ENCODE measurements at regions not wholly inside any gene's neighbourhood (a gene's known extent, or its start where the extent isn't known, plus 50 kb on each side); places are given as distances from the start of the nearest gene placed in this dataset.
"Not testable (repeated sequence)": the region's sequence is repeated elsewhere in the genome, so short reads cannot be mapped to it uniquely, and the experiment has no call there.

DNA sequence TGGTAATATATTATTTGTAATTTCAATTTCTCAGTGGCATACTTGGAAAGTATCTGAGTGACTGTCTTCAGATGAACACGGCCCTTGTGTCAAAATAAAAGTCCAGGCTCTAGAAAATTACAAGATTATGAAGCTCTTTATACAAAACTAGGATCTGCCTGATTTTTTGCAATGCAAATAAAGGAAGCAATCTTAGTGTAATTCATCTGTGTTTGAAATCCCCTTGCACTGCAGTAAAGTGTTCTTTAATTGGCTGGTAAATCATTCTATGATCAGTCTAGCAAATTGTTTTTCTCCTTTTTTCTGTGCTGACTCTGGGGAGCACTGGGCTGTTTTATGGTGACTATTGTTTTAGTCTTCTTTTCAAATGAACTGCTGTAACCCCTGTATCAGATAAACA is 1039.0 kb downstream of the SOCS6 start:
- DNase-seq = no peak

DNA sequence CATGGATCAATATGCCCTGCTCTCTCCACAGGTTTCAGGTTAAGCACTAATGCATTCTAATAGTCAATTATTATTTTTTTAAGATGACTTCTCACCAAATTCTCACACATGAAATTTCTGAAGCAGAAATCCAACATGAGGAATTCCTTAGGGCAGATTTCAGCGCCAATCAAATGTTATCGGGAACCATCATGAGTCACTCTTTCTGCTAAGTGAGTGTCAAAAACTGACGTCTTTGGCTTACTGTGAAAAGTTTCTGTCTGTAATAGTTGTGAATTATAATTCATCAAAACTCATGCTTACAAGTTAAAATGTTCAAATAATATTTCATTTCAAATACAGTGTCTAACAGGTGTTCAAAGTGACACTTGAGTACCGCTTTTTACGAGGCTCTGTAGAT is 1038.6 kb downstream of the SOCS6 start:
- DNase-seq = no peak

DNA sequence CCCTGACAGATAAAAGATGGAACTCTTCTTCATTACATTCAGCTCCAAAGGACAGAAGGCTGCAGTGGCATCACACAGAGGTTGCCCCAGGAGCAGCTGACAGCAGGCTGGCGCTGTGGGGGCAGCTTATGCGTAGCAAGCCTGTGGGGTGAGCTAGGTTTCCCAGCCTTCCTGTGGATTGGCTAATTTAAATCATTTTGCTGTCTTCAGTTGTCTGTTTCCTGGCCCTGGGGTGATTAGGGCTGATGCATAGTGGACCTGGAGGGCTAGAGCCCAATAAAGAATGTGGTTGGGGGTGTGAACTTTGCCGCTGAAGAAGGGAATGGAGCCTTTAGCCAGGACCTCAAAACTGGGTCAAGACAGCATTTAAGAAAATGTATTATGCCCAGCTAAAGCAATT is 1038.0 kb downstream of the SOCS6 start:
- no peak for DNase-seq

DNA sequence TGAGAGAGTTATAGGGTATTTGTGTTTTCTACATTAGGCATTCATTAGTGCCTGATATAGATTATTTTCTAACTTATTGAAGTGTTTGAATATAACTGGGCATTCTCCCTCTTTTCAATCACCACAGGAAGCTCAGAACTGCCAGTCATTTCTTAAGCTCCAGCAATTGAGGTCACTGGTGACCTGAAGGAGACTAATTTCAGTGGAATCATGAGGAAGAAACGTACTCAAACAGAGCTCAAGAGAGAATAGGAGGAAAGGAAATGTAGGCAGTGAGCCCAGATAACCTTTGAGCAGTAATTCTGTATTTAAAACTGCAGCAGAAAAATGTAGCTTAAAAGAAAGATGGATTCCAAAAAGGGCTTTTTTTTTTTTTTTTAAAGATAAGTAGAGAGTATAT is 1035.5 kb downstream of the SOCS6 start:
- DNase-seq = no peak

DNA sequence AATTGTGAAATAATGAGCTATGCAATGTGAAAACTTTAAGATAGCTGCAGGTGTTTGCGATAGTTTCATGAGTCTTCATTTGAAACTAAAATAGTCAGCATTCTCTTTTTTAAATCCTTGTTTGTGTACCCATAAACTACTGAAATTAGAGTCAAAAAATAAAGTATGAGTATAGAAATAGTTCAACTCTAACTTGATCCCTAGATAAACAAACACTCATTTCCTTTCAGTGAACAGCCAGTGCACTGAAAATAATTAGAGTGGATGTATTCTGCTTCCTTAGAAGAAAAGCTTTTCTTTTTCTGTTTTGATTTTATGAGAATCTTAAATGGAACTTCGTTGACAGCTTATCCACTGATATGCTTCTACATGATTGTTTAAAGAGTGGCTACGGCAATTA is 1033.4 kb downstream of the SOCS6 start:
- DNase-seq = no peak

DNA sequence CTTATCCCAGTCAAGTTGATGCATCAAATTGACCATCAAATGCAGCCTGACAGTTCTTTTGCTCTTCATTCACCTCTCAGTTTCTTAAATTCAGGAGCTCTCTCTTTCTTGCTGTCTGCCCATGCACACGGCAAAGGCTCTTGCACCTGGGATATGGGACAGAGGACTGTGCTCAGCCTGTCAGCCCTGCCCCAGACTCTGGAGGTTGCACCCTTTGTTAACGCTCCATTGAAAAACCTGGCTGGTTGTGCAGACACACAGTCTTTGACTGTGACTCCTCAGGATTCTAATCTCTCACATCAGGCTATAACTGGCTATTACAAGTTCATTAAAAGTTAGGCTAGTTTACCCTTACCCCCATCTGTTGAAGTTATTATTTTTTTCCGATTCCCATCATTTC is 1032.5 kb downstream of the SOCS6 start:
- no peak for DNase-seq

DNA sequence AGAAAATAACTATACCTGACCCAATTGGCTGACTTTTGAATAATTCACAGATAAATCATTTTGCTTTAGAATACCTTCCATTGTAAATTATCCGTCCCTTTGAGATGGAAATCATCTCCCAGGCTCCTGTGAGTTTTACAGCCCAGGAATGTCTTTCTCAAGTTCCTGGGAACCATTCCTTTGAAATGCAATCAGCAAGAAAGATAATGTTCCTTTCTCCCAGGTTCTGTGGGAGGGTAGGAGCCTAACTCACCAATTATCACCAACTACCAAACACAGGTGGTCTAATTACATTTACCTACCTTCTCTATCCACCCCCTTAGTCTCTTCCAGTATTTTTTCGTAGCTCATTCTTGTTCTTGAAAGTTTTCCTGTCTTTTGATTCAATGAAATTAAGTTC is 1016.0 kb downstream of the SOCS6 start:
- no peak for DNase-seq

DNA sequence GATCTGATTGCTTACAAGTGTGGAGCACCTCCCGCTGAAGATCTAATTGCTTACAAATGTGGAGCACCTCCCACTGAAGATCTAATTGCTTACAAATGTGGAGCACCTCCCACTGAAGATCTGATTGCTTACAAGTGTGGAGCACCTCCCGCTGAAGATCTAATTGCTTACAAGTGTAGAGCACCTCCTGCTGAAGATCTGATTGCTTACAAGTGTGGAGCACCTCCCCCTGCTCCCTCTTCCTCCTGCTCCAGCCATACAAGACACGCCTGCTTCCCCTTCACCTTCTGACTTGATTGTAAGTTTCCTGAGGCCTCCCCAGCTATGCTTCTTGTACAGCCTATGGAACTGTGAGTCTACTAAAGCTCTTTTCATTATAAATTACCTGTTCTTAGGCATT is 1014.9 kb downstream of the SOCS6 start:
- DNase-seq = not testable (repeated sequence)

DNA sequence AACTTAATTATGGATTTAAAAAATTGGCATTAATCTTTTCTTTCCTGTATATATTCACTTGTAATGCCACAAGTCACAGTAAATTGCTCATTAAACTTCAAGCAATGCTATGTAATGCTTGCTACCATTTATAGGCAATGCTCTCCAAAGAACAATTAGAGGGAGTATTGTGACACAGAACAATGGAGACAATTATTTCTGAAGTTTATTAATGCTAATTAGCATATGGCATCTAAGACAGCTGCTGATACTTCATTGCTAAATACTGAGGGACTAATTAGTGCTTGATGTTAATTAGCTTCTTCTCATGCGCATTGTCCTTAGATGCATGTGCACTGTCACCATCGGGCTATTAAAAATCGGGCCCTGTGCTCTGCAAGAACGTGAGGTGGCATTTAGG is 1012.8 kb downstream of the SOCS6 start:
- no peak for DNase-seq

DNA sequence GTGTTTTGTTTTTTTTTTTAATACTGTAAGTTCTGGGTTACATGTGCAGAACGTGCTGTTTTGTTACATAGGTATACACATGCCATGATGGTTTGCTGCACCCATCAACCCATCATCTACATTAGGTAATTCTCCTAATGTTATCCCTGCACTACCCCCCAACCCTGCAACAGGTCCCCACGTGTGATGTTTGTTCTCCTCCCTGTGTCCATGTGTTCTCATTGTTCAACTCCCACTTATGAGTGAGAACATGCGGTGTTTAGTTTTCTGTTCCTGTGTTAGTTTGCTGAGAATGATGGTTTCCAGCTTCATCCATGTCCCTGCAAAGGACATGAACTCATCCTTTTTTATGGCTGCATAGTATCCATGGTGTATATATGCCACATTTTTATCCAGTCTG is 1005.4 kb downstream of the SOCS6 start:
- not testable (repeated sequence) for DNase-seq

DNA sequence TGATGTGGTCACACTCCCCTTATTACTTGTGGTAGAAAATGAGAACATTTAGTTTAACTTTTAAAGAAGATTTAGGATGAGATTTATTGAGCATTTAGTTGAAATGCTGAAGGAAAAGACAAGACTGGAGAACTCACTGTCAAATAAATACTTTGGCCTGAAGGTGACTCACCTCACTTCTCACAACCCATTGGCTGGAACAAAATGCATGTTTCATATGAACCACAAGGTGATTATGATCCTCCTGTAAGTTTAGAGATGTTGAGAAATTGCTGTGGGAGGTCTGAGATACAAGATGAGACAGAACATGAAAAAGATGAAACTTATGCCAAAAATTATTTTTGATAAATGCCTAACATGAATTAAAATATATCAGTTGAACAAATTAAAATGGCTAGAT is 1004.5 kb downstream of the SOCS6 start:
- DNase-seq = no peak

DNA sequence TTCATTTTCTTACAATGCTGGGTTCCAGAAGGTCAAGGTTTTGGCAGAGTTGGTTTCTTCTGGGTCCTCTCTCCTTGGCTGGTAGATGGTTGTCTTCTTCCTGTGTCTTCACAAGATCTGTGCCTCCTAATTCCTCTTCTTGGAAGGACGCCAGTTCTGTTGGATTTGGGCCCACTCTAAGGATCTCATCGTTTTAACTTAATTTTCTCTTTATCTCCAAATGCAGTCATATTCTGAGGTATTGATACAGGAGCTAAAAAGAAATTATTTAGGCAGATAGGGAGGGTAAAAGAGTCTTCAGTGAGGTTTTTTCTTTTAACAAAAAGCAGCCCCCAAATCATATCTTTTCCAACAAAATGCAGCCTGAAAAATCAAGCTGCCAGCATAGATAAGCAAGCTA is 998.4 kb downstream of the SOCS6 start:
- DNase-seq = no peak

DNA sequence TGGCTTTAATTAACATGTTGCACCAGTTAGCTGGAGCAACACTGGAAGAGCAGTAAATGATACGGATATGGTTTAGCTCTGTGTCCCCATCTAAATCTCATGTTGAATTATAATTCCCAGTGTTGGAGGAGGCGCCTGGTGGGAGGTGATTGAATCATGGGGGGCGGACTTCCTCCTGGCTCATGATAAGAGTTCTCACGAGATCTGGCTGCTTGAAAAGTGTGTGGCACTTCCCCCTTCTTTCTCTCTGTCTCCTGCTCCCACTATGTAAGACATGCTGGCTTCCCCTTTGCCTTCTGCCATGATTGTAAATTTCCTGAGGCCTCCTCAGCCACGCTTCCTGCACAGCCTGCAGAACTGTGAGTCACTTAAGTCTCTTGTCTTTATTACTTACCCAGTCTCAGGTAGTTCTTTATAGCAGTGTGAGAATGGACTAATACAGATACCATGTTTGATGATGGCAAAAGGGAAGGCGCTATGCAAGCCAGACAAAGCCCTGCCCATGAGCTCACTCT is 963.6 kb downstream of the SOCS6 start:
- DNase-seq = no peak

DNA sequence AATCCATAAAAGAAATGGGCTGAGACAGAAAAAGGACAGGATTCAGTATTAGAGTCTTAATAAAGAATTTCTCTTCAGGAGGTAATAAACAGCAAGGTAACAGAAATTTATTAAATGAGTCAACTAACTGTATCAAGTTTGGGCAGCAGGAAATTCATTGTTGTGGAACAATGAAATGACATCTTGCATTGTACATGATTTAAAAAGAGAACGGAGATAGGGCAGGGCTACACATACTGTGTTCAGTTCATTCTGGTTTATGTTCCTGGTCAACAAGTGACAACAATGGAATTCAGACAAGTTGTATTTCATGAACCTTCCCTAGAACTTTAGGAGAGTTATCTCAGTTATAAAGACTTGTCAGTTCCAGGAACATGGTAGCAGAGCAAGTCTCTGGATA is 961.3 kb downstream of the SOCS6 start:
- DNase-seq = no peak

DNA sequence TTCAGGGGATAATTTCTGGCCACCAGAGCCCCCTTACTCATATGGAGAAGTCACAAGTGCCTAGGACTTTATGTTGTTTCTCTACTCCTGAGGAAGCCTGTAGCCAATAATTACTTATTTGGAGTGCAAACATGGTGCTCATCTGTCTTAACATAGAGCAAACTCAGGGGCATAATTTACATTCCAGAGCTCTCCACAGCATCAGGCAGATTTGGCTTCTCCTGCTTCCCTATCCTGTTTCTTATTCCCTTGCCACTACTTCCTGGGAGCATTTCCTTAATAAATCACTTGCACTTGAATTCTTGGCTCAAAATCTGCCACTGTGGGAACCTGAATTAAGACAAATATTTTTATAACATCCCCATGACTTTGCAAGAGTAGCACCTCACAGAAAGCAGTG is 960.9 kb downstream of the SOCS6 start:
- no peak for DNase-seq

DNA sequence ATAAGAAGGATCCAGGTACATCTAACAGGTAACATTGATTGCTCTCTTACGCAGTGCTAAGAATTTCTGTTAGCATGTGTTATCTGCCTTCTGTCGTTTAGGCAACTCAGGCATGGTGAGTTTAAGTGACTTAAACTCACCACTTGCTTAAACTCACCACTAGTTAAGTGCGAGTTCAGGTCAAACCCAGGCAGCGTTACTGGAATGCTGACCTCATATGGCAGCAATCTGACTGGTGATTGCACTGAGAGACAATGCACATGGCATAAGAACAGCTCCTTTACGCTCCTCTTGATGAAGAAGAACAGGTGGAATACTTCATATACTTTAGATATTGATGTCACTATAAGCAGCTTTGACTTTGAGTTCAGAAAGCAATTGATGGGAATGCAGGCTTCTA is 954.1 kb downstream of the SOCS6 start:
- no peak for DNase-seq

DNA sequence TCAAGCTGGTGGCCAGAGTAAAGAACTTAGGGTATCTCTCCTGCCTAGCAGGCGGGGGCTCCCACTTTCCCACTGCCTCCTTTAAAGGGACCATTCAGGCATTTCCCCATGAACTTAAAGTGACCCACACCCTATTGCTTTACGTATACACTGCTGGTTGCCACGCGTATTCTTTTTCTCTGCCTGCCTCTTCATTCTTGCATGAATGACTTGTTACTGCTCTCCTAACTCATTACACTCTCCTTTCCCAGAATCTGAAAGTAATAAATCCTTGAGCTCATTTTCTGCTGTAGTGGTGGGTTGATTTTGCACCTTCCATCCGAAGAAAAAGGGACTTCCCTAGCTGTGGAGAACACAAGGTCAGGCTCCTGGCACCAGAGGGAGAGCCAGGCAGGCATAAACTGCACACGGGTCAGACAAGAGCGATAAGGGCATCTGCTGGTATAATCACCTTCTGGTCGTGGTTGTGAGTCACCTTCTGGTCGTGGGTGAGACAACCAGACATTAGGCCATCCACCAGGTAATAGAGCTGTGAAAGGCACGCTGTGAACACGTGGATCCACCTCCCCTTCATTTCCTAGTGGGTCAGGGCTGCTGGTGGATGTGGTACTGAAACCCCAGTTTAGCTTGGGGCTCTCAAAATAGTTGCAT is 950.3 kb downstream of the SOCS6 start:
- no peak for DNase-seq

DNA sequence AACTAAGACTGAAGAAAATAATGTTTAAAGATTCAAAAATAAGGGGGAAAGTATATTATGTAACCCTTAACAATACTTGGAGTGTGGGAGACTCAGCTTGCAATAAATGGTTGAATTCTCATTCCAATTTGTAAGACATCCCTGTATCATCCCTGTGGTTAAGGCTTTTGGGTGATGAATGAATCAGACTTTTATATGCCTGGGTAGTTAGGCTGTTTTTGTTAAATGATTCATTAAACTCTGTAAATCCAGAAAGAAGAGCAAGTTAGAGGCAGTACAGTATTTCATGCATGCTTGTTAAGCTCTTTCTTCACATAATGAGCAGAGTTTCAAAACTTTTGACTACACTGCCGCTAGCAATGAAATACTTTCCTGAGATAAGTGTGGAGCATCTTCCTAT is 948.8 kb downstream of the SOCS6 start:
- no peak for DNase-seq

DNA sequence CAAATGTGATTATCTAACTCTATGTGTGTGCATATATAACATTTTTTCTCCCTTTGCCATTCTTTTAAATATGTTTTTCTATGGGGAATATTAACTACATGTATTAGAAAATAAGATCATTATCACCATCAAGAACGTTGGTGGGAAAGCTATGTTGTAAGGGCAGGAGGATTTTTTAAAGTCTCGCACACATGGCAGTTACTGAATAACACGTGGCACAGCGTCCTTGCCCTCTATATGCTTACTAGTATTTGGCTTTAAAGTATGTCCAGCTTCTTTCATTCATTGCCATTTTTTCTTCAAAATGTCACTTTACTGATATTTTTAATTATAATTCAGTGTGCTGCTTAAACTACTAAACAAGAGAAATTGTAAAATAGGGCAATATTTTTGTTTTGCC is 944.3 kb downstream of the SOCS6 start:
- DNase-seq = no peak

DNA sequence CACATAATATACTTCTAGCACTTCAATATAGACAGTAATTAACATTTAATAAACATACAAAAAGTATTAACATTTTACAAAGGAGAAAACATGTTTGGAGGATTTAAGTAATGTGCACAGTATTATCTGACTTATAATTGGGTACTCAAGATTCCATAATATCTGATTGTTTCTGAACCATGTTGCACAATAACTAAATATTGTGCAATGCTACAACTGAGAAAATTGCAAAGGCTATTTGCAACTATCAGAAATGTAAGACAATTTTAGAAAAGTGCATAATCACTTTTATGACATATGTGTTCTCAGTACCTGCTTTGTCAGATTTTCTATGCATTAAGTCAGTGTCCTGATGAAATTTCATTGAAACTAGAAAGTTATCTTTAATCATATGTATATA is 934.6 kb downstream of the SOCS6 start:
- DNase-seq = no peak

DNA sequence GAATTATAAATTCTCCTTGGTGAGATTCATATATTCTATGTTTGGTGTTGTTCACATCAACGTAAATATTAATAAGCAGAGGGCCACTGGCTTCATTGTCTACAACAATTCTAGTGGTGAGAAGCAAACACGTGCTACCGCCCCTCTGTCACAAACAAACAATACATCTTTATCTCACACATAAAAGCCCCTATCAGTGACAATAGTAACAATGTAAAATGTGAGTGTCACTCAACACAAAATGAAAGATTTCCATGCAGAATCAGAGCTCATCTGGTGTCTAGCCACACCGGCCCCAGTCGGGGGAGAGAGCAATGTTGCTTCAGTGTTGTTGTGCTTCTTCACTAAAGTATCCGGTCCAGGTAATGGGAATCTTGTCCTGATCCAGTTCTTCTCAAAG is 932.6 kb downstream of the SOCS6 start:
- no peak for DNase-seq

DNA sequence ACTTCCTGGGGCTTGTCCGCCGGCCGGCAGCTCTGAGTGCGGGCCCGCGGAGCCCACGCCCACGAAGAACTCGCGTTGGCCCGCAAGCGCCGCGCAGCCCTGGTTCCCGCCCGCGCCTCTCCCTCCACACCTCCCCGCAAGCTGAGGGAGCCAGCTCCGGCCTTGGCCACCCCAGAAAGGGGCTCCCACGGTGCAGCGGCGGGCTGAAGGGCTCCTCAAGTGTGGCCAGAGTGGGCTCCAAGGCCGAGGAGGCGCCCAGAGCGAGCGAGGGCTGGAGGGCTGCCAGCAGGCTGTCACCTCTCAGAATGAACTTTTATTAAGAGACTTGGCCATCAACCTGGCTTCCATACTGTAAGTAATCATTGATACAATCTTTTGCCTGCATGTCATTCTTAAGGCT is 923.9 kb downstream of the SOCS6 start:
- not testable (repeated sequence) for DNase-seq

DNA sequence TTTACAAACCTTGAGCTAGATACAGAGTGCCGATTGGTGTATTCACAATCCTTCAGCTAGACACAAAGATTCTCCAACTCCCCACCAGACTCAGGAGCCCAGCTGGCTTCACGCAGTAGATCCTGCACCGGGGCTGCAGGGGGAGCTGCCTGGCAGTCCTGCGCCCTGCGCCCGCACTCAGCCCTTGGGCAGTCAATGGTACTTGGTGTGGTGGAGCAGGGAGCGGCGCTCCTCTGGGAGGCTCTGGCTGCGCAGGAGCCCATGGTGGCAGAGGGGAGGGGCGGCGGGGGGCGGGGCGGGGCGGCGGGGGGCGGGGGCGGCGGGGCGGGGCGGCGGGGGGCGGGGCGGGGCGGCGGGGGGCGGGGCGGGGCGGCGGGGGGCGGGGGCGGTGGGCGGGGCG is 923.4 kb downstream of the SOCS6 start:
- no peak for DNase-seq

DNA sequence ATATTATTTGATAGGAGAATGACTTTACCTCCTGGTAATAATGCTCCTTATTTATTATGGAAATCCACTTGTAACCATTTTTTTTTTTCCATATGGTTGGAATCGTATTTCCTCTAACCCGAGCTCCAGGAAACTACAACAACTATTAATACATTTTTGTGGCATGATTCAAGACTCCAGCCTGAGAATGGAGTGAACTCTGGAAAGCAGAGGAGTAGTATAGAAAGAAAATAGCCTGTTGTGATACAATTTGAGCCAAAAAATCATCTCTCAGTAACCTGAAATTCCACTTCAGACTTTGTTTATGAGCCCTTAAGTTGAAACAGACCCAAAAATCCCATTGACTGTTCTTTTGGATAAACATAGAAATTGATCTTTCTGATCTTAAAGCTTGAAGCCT is 921.1 kb downstream of the SOCS6 start:
- no peak for DNase-seq

DNA sequence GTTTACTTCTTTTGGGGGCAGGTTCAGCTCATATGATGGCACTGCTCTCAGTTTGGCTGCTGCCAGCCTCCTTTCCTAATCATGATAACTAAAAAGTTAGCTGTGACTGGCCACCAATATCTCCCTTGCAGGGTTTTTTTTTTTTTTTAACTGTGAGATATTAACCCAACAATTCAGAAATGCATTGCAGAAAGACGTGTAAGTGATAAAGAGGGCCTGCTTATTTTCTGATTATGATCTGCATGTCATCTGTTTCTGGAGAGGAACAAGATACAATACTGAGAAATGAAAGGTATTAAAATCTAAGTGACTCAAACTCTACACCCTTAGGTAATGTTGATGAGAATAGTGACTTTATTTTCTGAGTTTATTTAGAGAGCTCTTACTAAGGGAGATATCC is 905.6 kb downstream of the SOCS6 start:
- no peak for DNase-seq

DNA sequence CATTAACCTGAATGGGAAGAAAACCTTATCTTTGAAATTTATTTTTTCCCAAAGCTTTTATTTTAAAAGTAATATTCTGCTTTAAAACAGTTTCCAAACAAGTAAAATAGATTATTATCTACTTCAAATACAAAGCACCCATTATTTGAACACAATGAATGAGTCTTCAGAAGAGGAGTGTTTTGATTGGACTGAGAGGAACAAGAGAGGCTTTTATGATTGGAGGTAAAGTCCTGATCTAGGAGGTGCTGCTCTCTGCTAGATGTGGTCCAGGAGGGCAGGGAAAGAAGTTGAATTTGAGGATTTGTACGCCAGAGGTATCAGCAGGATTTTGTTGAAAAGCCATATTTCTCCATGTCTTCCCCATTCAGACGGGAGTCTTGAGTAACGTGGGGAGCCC is 900.7 kb downstream of the SOCS6 start:
- DNase-seq = no peak
